NCI-H1694 (cell line): ENCODE measurements at regions not wholly inside any gene's neighbourhood (a gene's known extent, or its start where the extent isn't known, plus 50 kb on each side); places are given as distances from the start of the nearest gene placed in this dataset.
A peak's percentile ranks its signal among the peaks of the same experiment; 100 is the strongest.

ENCODE experiments used
- DNase-seq: peaks from one replicate; lab custom pipeline; 2025; lab: John Stamatoyannopoulos, UW

DNA sequence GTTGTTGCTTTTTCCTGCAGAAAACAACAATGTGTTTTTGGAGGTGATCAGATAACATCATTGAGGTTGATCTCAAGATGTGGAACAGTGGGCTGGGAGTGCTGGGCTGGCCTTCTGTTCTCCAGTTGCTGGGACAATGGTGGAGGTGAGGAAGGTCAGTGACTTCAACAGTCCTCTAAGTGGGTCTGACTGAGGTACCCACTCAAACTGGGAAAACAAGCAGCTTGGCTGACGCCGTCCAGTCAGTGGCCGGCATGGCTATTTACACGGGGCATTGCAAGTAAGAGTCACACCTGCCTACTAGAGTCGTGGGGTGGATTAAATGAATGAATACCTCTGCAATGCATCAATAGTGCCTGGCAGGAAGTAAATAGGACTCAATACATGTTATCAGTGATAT is 386.7 kb upstream of the ZFHX3 start:
- no peak for DNase-seq

DNA sequence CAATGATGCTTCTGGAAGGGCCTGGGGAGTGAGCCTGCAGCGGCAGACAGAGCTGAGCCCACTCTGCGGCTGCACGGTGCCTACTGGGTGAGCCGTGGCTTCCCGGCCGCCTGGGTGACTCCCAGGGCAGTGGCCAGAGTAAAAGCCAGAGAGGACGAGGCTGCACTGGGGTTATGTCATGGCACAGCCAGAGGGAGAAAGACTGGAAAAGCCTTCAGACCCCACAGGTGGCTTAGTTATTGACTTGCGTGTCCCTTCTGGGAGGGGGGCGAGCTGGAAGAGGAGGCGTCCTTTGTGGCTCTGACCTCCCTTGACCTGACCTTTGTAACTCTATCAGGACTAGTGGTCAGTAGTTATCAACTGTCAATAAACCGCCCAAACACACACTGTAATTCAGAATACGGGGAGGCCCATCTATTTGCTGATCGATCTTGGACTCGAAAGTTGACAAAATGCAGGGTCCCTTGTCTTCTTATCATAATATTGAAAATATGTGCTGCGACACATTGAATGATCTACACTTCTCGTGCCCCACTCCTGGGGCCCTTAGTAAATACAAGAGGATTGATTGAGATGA is 385.9 kb upstream of the ZFHX3 start:
- no peak for DNase-seq

DNA sequence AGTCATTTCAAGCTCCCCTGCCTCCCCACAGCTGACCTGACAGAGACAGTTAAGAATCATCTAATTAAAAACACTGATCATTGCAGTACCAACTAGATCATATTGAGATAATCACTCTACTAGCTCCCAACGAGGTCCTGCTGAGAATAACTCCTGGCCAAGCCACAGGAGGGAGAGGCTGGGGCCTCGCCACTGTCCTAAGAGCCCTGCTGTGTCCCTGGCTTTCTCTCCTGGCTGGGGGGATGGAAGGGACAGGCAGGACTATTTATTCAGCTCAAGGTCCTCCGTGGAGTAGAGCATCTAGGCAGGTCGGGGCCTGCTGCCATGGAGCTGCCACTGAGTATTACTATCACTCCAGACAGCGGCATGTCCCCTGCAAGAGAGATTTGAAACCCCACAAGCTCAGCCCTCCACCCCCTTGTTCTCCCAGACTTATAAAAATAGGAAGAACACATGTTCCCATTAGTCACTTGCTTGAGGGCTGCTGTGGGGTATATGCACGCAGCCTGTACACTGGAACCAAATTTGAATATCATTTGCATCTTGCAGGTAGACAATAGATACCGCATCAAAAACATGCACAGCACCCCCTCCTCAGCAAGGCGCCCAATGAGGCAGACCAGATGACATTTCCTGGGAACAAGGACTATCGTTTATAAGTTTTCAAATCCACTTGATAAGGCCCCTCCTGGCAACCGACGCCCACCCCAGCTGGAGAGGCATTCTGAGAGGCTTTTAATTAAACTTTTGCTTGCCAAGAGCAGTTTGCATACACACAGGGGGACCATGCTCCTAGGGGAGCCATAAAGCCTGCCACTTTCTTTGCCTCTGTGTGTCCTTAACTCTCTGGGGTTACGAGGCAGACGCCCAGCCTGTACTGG is 385.2 kb upstream of the ZFHX3 start:
- peak; percentile 48 for DNase-seq

DNA sequence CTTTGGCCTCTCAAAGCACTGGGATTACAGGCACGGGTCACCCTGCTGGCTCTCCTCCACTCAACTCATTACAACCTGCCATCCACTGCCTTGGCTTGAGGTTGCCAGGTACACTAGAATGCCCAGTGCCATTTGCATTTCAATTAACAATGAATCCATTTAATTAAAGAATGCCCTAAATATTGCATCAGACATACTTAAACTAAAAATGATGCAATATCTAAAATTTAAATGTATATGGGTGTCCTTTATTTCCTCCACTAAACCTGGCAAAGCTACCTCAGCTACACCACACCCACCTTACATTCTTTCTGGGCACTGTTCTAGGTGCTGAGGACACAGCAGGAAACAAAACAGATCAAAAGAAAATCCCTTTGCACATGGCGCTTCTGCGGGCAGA is 382.2 kb upstream of the ZFHX3 start:
- DNase-seq: no peak

DNA sequence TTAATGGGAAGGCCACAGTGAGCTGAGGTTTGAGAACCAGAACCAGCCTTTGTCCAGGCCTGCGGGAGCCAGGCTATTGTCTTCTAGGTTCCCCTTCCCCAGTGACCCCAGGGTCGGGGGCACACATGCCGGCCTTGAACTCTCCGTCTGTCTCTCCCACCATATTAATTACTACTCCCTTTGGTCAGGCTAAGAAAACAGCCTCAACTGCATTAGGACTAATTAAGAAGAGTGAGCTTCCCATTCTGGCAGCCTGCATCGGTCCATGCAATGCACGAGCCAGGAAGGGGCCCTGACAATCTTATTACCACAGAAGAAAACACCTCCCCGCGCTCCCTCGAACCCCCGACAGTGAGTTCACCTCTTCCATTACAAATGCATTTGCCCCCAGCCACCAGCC is 380.2 kb upstream of the ZFHX3 start:
- DNase-seq: no peak

DNA sequence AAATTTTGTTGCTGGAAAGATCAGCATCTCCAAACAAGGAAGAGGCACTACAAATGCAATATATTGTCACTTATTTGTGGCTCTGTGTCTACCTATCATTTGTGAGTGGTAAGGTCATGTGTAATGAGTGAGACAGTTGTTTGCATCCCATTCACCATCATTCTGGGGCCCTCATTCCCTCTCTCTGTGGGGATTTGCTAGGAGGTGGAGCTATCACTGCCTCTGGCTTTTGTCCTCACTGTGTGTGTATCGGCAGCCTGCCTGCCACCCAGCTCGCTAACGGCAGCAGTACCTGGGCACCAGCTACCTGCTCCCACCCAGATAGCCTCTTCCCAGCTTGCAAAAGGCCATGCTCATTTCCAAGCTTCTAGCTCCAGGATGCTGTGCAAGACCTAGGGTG is 379.2 kb upstream of the ZFHX3 start:
- no peak for DNase-seq

DNA sequence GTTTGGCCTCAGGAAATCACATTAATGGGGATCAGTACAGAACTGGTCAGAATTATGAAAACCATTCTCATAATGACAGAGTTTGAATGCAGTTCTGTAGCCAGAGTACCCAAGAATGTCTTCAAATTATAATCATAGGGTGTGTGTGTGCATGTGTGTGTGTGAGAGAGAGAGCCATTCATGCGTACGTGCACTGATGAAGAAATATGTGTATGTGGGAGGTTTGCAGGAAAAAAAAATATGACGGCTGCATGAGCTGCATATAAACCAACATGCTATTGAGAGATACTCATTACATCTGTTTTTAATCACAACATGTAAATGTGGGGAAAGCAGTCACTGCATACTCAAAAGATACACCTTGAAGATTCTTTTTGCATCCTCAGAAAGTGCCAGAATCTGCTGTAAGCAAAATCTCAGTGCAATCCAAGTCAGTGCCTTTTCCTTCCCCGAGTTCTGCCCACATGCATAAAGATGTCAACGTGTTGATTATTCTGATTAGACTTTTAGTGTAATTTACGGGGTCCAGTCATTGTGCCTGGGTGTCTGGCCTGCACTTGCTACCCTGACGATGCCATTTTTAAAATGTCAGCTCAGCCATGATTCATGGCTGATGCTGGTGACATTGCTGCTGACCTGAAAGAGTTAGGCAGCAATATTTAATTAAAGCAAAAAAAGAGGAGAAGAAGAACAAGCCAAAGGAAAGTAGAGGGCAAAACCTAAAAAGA is 378.7 kb upstream of the ZFHX3 start:
- DNase-seq: no peak

DNA sequence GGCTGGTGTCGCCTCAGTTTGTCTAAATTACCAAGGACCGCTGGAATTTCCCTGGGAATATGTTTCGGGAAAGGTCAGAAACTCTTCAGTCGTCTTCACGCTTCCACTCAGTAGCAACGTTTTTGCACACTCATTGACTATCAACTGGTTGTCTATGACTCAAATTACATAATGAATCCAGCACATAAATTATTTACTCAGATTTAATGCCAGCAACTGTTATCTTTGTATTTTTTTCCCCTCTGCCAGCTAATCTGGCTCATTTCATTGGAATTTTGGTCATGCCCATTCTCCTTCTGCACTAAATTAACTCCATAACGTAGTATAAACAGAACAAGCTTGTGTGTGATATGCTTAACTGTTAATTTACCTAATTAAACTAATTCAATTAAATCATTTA is 372.7 kb upstream of the ZFHX3 start:
- no peak for DNase-seq

DNA sequence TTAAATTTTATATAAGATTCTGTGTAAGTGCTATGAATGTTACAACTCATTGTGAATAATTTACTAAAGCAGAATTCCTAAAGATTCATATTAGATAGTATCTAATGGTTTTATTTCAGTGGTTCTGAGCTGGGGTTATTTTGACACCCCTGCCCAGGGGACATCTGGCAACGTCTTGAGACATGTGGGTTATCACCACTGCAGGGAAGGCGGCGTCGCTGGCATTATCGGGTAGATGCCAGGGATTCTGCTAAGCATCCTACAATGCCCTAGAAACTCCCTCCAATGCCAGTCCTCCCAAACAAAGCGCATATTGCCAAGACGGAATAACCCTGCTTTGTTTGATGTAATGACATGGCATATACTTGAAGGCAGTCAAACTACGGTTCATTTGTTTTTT is 372.3 kb upstream of the ZFHX3 start:
- DNase-seq: no peak

DNA sequence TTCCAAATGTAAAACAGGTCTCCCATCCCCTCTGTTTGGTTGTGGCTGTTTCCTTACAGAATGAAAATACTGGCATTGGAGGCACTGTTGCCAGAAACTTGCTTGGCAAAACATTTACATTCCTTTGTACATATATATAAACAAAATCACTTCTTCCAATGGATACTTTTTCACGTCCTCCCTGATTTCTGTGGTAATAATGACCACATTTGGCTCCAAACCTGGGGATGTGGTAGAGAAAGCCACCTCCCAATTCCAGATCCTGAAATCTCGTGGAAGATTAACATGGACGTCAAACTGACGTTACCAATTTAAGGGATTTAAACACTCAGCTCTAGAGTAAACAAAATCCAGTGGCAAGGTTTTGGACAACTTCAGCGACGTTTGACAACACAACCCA is 370.8 kb upstream of the ZFHX3 start:
- DNase-seq: no peak

DNA sequence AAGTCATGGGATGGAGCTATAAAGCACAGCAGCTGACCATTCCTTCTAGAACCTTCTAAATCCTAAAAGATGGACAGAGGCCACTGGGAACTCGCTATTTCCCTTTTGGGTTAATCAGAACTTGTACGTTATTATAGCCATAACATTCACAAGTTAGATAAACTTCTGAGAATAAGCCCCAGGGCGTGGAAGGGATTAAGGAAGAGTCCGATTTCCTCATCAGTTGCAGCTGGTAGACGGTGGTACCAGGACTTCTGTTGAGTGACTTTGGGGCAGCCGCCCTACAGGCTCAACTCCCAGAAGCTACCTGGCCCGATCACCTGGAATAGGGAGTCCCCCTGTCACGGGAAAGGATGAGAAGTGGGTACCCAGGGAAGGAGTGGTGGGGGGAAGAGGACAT is 370.1 kb upstream of the ZFHX3 start:
- DNase-seq: no peak

DNA sequence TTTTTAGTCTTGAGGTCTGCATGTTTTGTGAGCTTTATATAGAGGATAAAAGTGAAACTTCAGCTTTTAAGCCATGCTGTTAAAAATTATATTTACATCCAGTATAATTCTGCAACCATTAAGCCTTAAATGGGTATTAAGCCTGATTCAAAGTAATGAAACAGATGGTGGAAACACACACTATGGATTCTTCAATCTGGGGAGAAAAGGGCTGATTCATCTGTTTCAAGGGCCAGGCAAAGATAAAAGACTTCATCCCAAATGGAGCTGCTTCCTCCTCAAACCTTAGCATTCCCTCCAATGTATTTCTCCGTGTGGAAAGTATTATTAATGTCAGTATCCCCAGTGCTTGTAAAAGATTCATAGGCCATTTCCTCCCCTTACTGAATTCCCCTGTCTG is 367.4 kb upstream of the ZFHX3 start:
- no peak for DNase-seq

DNA sequence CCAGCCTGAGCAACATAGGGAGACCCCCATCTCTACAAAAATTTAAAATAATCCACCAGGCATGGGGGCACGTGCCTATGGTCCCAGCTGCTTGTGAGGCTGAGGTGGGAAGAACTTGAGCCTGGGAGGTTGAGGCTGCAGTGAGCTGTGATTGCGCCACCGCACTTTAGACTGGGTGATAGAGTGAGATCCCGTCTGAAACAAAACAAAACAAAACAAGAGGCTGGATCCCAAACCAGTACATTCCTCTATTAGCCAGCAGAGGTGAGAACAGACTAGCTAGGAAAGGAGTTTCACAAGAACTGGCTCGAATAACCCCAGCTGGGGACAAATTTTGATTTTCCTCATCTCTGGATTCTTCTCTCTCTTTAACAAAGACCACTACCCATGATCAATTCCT is 366.7 kb upstream of the ZFHX3 start:
- DNase-seq: no peak

DNA sequence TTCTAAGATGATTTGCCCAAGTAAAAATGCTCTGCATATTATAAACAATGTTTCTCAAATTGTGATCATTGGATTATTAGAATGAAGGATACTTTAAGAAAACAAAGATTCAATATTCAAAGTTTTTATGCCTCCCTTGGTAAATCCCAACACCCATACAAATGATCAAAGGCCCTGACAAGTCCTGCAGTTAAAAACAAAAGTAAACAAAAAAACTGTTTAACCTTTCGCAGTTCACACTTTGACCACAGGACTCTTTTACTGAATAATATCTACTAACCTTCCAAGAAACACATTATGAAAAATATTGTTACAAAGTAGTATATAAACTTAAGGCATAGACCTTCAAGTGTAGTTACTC is 365.9 kb upstream of the ZFHX3 start:
- no peak for DNase-seq

DNA sequence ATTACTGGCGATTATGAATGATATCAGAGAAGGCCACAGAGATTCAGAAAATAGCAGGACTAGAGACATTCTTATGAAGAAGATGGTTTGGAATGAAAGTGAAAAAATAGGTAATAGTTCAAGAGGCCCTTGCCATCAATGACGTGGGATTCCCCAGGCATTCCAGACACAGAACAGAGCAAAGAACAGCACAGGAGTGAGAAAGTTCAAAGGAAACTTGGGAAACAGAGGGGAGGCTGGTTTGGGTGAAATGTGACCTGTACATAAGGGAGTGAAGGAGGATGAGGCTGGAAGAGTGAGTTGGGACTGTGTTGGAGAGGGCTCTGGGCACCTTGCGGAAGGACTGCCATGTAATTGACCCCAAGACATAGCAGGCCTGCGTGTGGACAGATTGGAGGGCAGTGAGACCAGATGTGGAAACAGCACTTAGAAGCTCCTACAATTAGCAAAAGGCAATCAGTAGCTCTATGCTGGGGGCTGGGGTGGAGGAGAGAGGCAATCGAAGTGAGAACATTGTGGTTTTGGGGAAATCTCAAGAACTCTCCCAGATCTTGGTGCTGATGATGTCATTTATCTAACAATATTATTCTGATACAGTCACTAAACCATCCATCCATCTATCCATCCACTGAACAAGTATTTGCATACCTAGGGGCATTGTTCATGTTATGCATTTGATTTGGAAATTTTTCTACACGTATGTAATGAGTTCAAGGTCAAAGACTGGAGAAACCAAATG is 365.3 kb upstream of the ZFHX3 start:
- no peak for DNase-seq

DNA sequence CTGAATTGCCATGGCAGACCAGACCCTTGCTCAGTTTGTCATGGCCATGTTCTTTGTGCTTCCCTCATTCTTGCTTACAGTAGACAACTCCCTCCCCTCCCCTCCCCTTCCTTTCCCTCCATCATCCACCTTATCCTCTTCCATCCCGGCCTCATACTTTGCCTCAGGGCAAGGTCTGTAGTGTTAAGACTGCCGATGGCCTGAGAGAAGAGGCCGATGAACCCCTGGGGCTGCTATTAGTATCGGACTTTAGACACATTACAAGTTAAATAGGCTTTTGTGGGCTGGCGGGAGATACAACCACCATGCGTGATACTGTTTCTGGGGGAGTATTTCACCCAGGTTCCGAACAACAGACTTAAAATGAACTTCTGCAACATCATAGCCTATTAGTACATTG is 364.5 kb upstream of the ZFHX3 start:
- no peak for DNase-seq

DNA sequence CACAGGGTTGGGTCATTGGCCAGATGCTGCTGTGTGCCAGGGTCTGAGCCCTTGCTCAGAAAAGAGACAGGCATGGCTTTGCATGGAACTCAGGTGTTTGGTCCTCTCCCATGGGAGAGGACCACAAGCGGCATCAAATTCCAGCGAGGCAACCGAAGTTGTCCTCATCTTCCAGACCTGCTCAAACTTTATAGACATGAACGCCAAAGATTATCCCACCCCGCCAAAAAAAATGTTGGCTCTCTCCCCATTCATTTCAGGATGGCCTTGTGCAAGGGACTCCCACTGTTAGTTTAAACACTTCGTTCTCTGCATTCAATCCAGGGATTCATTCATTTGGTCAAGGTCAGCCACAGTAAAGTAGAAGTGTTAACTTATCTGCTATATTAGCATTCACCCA is 360.8 kb upstream of the ZFHX3 start:
- no peak for DNase-seq

DNA sequence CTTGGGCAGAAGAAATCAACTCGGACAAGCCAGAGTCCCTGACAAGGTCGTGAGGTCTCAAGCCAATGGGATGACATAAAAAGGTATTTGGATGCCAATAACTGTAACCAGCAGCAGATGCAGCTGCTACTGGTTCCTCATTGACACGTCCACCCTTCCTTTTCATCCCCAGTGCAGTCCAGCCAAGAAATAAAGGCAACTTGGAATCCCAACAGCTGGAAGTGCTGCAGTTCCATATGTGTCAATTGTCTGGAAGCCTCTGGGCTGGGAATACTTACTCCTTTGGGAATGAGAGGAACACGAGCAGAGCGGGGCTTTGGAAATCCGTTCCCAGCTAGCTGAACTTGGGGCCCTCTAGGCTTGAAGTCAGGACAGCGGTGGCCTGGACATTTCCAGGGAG is 360.4 kb upstream of the ZFHX3 start:
- no peak for DNase-seq

DNA sequence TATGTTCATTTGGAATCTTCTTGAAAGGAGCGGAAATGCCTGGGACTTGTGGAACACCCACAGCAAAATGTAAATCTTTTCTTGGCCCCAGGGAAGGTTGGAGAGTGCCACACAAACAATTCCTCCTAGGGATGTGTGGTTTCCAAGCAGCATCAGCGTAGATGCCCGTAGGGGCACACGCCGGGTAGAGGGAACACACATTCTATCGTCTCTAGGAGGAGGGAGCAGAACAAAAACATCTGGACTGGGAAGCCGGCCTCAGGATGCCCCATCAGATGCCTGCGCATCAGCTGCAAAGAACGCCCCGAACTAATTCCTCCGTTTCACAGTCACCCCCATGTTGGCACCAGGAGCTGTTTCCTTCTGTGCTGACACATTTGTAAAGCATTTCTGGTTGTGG is 357.9 kb upstream of the ZFHX3 start:
- no peak for DNase-seq

DNA sequence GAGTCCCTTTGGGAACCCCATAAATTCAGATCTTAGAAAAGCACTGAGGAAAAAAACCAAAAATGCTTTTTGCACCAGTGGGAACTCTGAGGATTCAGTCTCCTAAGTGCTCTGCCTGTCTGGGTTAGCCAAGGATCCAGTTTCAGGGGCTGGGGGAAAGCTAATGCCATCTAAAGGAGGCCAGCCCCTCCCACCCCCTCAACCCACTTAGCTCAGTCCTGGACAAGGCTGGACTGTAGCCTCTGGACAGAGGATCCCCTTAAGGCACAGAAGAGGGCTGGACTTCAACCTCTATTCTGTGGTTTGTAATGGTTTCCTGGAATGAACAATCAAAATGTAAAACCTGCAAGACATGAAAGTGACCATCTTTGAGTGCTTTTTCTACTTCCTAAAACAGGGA is 356.1 kb upstream of the ZFHX3 start:
- no peak for DNase-seq

DNA sequence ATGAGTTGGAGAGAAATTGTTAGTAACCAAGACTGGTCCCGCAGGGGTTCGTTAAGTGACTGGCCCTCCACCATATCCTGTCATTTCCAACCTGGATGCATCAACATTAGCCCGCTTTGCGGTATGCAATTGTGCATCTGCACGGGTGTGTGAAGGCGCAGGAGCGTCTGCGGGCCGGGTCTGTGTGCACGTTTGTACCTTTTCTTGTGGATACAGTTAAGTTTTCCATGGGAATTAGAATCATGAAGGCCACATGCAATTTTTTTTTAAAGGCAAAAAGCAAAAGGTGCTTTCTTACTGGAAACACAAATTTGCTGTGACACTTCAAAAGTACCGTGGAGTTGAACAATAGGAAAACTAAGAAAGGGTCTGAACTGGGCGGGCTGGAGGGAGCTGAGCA is 355.4 kb upstream of the ZFHX3 start:
- no peak for DNase-seq

DNA sequence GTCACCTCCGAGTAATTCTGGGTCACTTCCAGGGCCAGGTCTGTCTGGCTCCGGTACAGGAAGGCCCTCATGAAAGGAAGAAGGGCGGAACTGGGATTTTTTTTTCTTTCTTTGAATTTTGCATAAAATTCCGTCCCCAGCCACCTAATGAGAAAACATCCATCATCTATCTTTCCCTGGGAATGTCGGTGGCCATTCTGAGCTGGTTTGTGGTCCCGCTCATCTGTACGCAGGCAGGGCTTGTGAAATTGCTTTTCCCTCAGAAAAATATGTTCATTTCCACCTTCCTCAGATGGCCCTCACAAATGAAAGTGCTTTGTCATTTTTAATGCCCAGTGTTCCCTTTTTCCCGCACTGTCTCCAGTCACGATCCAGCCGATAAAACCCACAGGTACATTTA is 353.0 kb upstream of the ZFHX3 start:
- no peak for DNase-seq

DNA sequence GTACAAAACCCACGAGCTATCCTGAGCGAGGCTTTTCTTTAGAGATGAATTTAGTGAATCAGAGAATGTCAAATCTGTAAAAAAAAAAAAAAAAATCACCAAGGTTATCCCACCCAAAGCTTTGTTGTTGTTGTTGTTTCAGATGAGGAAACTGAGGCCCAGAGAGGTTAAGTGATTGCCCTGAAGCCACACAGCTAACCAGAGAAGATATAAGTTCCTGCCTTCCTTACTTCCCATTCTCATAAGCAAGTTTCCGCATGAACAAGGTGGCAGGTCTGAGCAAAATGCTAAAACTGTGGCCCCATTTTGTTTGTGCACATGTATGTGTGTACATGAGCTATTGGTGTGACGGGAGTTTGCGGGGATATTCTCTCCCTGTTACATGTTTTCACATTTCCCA is 352.1 kb upstream of the ZFHX3 start:
- DNase-seq: no peak
